OCI-LY3 (cell line): ENCODE measurements at regions not wholly inside any gene's neighbourhood (a gene's known extent, or its start where the extent isn't known, plus 50 kb on each side); places are given as distances from the start of the nearest gene placed in this dataset.

Source experiments
- H2AFZ ChIP-seq: fragments of 200-600, 300-600 bp; shearing (Covaris generic); 2 replicates; pipeline ENCODE4 v1.6.0; 2014; ENCODE audit warnings: antibody characterized with exemption, low read depth, low read length
- H3K27ac ChIP-seq: fragments of 200-600, 300-600 bp; sonication (generic); 2 replicates; pipeline ENCODE4 v1.5.1; 2014; ENCODE audit warnings: mild to moderate bottlenecking, low read length, moderate library complexity, mixed read lengths
- H3K27me3 ChIP-seq: fragments of 200-600, 300-600 bp; sonication (generic); 2 replicates; pipeline ENCODE4 v1.6.1; 2014; ENCODE audit warnings: low read depth, low read length, mixed read lengths
- H3K36me3 ChIP-seq: fragments of 200-600, 300-600 bp; sonication (generic); replicated peaks from 2 replicates; pipeline ENCODE3; 2014; ENCODE audit warnings: low read depth, low read length, mixed read lengths
- H3K4me1 ChIP-seq: fragments of 300-600, 200-600 bp; sonication (generic); 2 replicates; pipeline ENCODE4 v1.6.1; 2014; ENCODE audit warnings: low read length, mixed read lengths
- H3K4me2 ChIP-seq: fragments of 200-600, 300-600 bp; sonication (generic); 2 replicates; pipeline ENCODE4 v1.6.1; 2014; ENCODE audit warnings: low read length, mixed read lengths
- H3K4me3 ChIP-seq: fragments of 300-600, 200-600 bp; sonication (generic); 2 replicates; pipeline ENCODE4 v1.5.1; 2014; ENCODE audit warnings: antibody characterized with exemption, mild to moderate bottlenecking, low read length, moderate library complexity
- H3K79me2 ChIP-seq: fragments of 300-600, 200-600 bp; shearing (Covaris generic); 2 replicates; pipeline ENCODE4 v1.6.1; 2014; ENCODE audit warnings: mild to moderate bottlenecking, low read length, mixed read lengths
- H3K9ac ChIP-seq: fragments of 300-600, 200-600 bp; shearing (Covaris generic); 2 replicates; pipeline ENCODE4 v1.6.0; 2014; ENCODE audit warnings: mild to moderate bottlenecking, low read length, moderate library complexity
- H3K9me3 ChIP-seq: fragments of 200-600, 300-600 bp; shearing (Covaris generic); 2 replicates; pipeline ENCODE4 v1.6.1; 2014; ENCODE audit warnings: low read length, mixed read lengths; ENCODE audit not compliant: insufficient read depth
- H4K20me1 ChIP-seq: fragments of 200-600, 300-600 bp; sonication (generic); 2 replicates; pipeline ENCODE4 v1.6.1; 2016; ENCODE audit warnings: low read length, mixed read lengths; ENCODE audit not compliant: insufficient read depth
- EZH2phosphoT487 ChIP-seq: fragments of 200-600 bp; shearing (Covaris generic); IDR thresholded peaks from 2 replicates; pipeline ENCODE4 v1.6.1; 2018; ENCODE audit warnings: antibody characterized with exemption, mixed run types, low read depth
- TF ChIP-seq, protein P1 (sequence below): fragments of 200-600, 300-600 bp; sonication (generic); IDR thresholded peaks from 2 replicates; pipeline ENCODE4 v1.5.1; 2014; ENCODE audit warnings: antibody characterized with exemption, low read length, low read depth

GRCh38 chr13:109677206-109677605 lies 109.2 kb downstream of the IRS2 start:
- no peak overlapping the region for H3K4me2 ChIP-seq
- TF ChIP-seq, protein P1, sequence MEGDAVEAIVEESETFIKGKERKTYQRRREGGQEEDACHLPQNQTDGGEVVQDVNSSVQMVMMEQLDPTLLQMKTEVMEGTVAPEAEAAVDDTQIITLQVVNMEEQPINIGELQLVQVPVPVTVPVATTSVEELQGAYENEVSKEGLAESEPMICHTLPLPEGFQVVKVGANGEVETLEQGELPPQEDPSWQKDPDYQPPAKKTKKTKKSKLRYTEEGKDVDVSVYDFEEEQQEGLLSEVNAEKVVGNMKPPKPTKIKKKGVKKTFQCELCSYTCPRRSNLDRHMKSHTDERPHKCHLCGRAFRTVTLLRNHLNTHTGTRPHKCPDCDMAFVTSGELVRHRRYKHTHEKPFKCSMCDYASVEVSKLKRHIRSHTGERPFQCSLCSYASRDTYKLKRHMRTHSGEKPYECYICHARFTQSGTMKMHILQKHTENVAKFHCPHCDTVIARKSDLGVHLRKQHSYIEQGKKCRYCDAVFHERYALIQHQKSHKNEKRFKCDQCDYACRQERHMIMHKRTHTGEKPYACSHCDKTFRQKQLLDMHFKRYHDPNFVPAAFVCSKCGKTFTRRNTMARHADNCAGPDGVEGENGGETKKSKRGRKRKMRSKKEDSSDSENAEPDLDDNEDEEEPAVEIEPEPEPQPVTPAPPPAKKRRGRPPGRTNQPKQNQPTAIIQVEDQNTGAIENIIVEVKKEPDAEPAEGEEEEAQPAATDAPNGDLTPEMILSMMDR = no peak
- no peak for TF ChIP-seq EZH2phosphoT487
- H3K9me3 ChIP-seq = no peaks in the 10 kb centered on the region
- H3K36me3 ChIP-seq = no peaks in the 10 kb centered on the region
- H3K9ac ChIP-seq = no peak overlapping the region
- no peaks in the 10 kb centered on the region for H3K27me3 ChIP-seq
- no peaks in the 10 kb centered on the region for H3K79me2 ChIP-seq
- no peaks in the 10 kb centered on the region for H3K4me1 ChIP-seq
- H2AFZ ChIP-seq = no peak overlapping the region
- no peak overlapping the region for H3K4me3 ChIP-seq
- H4K20me1 ChIP-seq = no peaks in the 10 kb centered on the region
- no peak overlapping the region for H3K27ac ChIP-seq

- no peak overlapping the region for H3K9ac ChIP-seq
- no peaks in the 10 kb centered on the region for H3K4me1 ChIP-seq
- H2AFZ ChIP-seq = no peak overlapping the region
- no peak overlapping the region for H3K27ac ChIP-seq
- no peak overlapping the region for H3K4me3 ChIP-seq
- no peaks in the 10 kb centered on the region for H3K36me3 ChIP-seq
- H3K79me2 ChIP-seq = no peaks in the 10 kb centered on the region
- H3K4me2 ChIP-seq = no peak overlapping the region
- H3K27me3 ChIP-seq = no peaks in the 10 kb centered on the region
- no peaks in the 10 kb centered on the region for H3K9me3 ChIP-seq
- H4K20me1 ChIP-seq = no peaks in the 10 kb centered on the region
- TF ChIP-seq, protein P1 = no peak
- no peak for TF ChIP-seq EZH2phosphoT487
Observed at GRCh38 chr13:109673477-109673876, 112.9 kb downstream of the IRS2 start.

DNA sequence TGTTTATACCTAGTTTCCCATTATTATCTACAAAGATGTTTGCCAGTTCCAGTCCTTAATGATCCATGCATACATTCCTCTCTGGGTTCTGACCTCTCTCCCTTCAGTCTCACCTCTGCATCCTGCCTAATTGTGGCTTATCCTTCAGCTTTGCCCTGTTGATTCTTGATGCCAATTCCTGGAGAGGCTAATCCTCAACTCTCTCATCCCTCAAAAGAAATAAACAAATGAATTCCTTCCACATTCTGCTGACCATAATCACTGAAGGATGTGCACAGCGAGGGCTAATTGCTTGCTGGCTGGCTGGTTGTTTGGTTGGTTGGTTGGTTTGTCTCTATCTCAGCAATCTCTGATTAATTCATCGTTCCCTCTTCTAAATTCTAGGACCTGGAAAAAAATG lies 113.8 kb downstream of the IRS2 start:
- no peaks in the 10 kb centered on the region for H3K36me3 ChIP-seq
- no peak overlapping the region for H2AFZ ChIP-seq
- H3K27me3 ChIP-seq = no peaks in the 10 kb centered on the region
- H3K9me3 ChIP-seq = no peaks in the 10 kb centered on the region
- no peak overlapping the region for H3K4me3 ChIP-seq
- H3K27ac ChIP-seq = no peak overlapping the region
- no peak overlapping the region for H3K4me2 ChIP-seq
- no peaks in the 10 kb centered on the region for H3K79me2 ChIP-seq
- no peaks in the 10 kb centered on the region for H4K20me1 ChIP-seq
- no peaks in the 10 kb centered on the region for H3K4me1 ChIP-seq
- TF ChIP-seq EZH2phosphoT487 = no peak
- TF ChIP-seq, protein P1 = no peak
- H3K9ac ChIP-seq = no peak overlapping the region

DNA sequence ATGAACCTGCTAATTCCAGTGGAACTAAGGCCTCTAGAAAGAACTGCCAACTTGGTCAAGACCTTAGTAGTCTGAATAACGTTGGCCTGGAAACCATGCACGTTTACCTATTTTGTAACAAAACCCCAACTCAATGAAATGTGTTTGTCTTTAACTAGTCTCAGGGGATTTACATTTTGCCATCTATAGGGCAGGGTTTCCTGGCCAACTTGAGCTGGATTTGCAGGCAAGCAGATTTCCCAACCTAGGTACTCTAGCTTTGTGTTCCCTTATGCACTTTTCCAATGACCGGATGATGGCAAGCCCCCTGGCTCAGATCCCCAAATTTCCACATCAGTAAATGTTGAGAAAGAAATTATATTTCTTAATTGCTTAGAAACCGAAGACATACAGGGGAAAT lies 114.5 kb downstream of the IRS2 start:
- H3K9ac ChIP-seq = no peak overlapping the region
- H3K79me2 ChIP-seq = no peaks in the 10 kb centered on the region
- H3K4me1 ChIP-seq = no peaks in the 10 kb centered on the region
- H3K4me2 ChIP-seq = no peak overlapping the region
- no peak overlapping the region for H3K4me3 ChIP-seq
- H2AFZ ChIP-seq = no peak overlapping the region
- H3K9me3 ChIP-seq = no peaks in the 10 kb centered on the region
- TF ChIP-seq EZH2phosphoT487 = no peak
- TF ChIP-seq, protein P1 = no peak
- H4K20me1 ChIP-seq = no peaks in the 10 kb centered on the region
- H3K27me3 ChIP-seq = no peaks in the 10 kb centered on the region
- no peaks in the 10 kb centered on the region for H3K36me3 ChIP-seq
- H3K27ac ChIP-seq = no peak overlapping the region
